ENCODE measurements at regions not wholly inside any gene's neighbourhood (a gene's known extent, or its start where the extent isn't known, plus 50 kb on each side); places are given as distances from the start of the nearest gene placed in this dataset.

DNA sequence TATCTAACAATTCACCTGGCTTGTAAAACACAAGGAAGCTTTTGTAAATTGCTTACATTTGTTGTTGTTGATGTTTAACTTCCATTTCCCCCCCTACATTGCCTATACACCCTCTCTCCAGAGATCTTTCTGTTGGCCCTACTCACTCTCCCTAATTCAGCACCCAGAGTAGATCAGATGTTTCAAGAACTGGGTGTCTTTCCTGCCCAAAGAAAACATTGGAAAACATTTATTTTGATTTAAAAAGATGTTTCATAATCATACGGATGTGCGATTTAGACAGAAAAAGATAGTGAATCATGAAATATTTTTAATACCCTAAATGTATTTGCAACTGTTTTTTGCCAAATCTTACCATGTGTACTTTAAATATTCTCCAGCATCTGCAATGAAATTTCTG lies 446.4 kb upstream of the RGS6 start:
- Mint-ChIP-seq H3K27me3 (ENCODE audit: low read depth) (no peaks in the 10 kb centered on the region), H3K4me1 (ENCODE audit: low read depth) (peaks cover 79% of the 10 kb centered on the region)
- no peak for DNase-seq (ENCODE audit: low spot score)

DNA sequence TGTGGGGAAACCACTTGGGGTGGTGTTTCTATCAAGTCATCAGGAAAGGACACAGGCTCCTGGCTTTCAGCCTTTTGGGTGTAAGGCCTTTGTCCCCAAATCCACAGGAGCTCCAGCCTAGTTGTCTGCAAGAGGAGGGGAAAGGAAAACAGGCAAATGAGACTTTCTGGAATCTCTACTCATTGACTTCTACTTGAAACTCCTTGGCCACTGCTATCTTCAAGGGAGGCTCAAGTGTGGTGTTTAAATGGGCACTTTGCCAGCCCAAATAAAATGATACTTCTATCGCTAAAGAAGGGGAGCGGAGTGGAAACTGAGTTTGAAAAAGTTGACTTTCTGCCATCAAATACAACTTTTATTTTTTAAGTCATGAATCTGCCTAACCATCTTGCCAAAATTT lies 445.9 kb upstream of the RGS6 start:
- TF ChIP-seq, protein P1, sequence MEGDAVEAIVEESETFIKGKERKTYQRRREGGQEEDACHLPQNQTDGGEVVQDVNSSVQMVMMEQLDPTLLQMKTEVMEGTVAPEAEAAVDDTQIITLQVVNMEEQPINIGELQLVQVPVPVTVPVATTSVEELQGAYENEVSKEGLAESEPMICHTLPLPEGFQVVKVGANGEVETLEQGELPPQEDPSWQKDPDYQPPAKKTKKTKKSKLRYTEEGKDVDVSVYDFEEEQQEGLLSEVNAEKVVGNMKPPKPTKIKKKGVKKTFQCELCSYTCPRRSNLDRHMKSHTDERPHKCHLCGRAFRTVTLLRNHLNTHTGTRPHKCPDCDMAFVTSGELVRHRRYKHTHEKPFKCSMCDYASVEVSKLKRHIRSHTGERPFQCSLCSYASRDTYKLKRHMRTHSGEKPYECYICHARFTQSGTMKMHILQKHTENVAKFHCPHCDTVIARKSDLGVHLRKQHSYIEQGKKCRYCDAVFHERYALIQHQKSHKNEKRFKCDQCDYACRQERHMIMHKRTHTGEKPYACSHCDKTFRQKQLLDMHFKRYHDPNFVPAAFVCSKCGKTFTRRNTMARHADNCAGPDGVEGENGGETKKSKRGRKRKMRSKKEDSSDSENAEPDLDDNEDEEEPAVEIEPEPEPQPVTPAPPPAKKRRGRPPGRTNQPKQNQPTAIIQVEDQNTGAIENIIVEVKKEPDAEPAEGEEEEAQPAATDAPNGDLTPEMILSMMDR (IDR thresholded peaks at IDR 0.05): no peak
- Mint-ChIP-seq H3K27ac (ENCODE audit: unreplicated experiment) (peak overlapping the region; percentile 87), H3K27me3 (ENCODE audit: low read depth) (no peaks in the 10 kb centered on the region), H3K36me3 (ENCODE audit: low read depth) (no peaks in the 10 kb centered on the region), H3K4me3 (ENCODE audit: unreplicated experiment) (peak overlapping the region; percentile 27), H3K4me1 (ENCODE audit: low read depth) (peaks cover 82% of the 10 kb centered on the region), H3K9me3 (ENCODE audit: low read depth) (no peaks in the 10 kb centered on the region)
- DNase-seq (ENCODE audit: low spot score): no peak

More for the DNA sequence above, 446.4 kb upstream of the RGS6 start:
- peak overlapping the region; percentile 87 for H3K27ac Mint-ChIP-seq (ENCODE audit: unreplicated experiment)
- no peaks in the 10 kb centered on the region for H3K9me3 Mint-ChIP-seq (ENCODE audit: low read depth)
- TF ChIP-seq, protein P1 (IDR thresholded peaks at IDR 0.05): no peak
- H3K4me3 Mint-ChIP-seq (ENCODE audit: unreplicated experiment): peak overlapping the region; percentile 3
- H3K36me3 Mint-ChIP-seq (ENCODE audit: low read depth): no peaks in the 10 kb centered on the region

DNA sequence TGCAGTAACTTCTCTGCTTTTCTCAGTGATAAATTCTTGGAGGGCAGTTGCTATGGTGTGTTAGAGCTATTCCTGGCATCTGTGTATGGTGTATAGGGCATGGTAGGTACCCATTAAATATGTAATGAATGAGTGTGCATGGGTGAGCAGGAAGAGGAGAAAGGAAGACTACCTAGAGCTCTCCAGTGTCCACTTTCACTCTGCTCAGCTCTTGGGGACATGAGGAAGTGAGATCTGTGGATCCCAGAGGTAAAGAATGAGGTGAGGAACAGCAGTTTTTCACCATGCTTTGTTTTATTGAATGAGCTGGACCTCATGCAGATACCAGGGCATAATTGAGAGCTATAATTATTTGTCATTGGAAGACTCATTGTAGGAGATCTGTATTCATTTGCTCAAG lies 444.8 kb upstream of the RGS6 start:
- Mint-ChIP-seq H3K27ac (ENCODE audit: unreplicated experiment) (peak overlapping the region; percentile 88), H3K27me3 (ENCODE audit: low read depth) (no peaks in the 10 kb centered on the region), H3K36me3 (ENCODE audit: low read depth) (no peaks in the 10 kb centered on the region), H3K4me1 (ENCODE audit: low read depth) (peaks cover 87% of the 10 kb centered on the region), H3K4me3 (ENCODE audit: unreplicated experiment) (no peak overlapping the region), H3K9me3 (ENCODE audit: low read depth) (no peaks in the 10 kb centered on the region)
- TF ChIP-seq, protein P1 (IDR thresholded peaks at IDR 0.05): no peak
- DNase-seq (ENCODE audit: low spot score): no peak

DNA sequence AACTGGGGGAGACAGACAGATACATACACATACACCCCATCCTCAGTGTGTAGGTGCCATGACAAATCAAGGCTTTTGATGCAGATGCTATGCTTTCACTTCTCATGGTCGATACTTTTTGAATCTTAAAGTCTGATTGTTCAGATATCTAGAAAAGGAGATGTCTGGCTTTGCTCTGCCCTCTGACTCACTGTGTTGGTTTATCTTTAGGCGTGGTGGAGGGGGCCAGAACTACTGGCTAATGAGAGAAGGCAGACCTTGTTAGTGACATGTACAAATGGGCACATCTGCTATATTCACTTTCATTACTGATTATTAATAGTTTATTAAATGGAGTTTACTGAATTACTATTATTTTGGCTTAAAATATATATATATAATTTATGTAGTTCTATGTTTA lies 444.3 kb upstream of the RGS6 start:
- H3K36me3 Mint-ChIP-seq (ENCODE audit: low read depth): no peaks in the 10 kb centered on the region
- H3K9me3 Mint-ChIP-seq (ENCODE audit: low read depth): no peaks in the 10 kb centered on the region
- no peak for DNase-seq (ENCODE audit: low spot score)
- no peaks in the 10 kb centered on the region for H3K27me3 Mint-ChIP-seq (ENCODE audit: low read depth)
- H3K4me1 Mint-ChIP-seq (ENCODE audit: low read depth): peaks cover 87% of the 10 kb centered on the region
- H3K27ac Mint-ChIP-seq (ENCODE audit: unreplicated experiment): peak overlapping the region; percentile 95
- TF ChIP-seq, protein P1 (IDR thresholded peaks at IDR 0.05): no peak
- no peak overlapping the region for H3K4me3 Mint-ChIP-seq (ENCODE audit: unreplicated experiment)

DNA sequence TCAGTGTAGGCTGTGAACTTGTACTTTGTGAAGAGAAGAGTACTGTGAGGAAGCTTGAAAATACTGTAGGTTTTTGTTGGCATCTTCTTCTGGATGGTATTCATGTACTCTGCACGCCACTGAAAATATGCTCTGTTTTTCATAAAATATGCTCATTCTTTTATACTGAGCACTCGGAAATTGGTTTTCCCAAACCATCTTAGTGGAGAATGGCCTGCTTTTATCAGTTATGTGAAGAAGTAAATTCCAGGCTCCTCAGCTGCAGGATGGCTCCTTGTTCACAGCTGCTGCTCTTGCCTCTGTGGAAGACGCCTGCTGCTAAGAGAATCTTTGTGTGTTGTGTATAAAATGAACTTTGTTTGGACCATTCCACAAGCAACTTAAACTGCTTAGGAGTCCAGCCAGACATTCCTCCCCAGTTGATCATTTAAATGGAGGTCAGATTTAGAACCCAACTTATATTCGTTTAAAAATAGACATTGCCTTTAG lies 443.5 kb upstream of the RGS6 start:
- TF ChIP-seq, protein P1 (IDR thresholded peaks at IDR 0.05): no peak
- Mint-ChIP-seq H3K4me3 (ENCODE audit: unreplicated experiment) (peak overlapping the region; percentile 45), H3K9me3 (ENCODE audit: low read depth) (no peaks in the 10 kb centered on the region), H3K27me3 (ENCODE audit: low read depth) (no peaks in the 10 kb centered on the region), H3K27ac (ENCODE audit: unreplicated experiment) (peak overlapping the region; percentile 95), H3K36me3 (ENCODE audit: low read depth) (no peaks in the 10 kb centered on the region), H3K4me1 (ENCODE audit: low read depth) (peaks cover 86% of the 10 kb centered on the region)
- no peak for DNase-seq (ENCODE audit: low spot score)
